ENCODE measurements at regions not wholly inside any gene's neighbourhood (a gene's known extent, or its start where the extent isn't known, plus 50 kb on each side); places are given as distances from the start of the nearest gene placed in this dataset.

DNA sequence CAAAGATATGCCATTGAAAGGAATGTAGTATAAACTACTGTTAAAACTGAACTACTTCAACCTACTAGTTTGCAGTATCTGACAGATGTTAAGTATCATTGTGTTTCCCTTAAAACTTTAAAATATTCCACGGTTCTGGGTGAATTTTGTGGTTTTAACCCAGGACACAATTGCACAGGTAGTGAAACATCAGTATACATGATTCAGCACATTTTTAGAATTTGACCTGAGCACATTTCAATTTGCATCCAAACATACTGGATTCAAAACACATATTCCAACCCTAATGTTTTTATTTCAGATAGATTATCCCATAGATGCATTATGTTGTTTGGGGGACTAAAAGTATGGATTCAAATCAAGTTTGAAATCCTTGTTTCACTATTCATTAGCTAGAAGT lies 129.9 kb upstream of the ZNF804B start:
- no peaks in the 10 kb centered on the region for H3K27me3 ChIP-seq (ENCODE audit: control insufficient read depth in 3 of 3, insufficient read depth in 3 of 3, low read length in 2 of 3)
- 67 to 74% methylated on average over 1 of the region's 1 CpG for WGBS, 2 donors
- no peak overlapping the region for H3K27ac ChIP-seq (ENCODE audit: low read depth in 1 of 2, low read length in 1 of 2)
- no peak overlapping the region for H3K4me3 ChIP-seq
- H3K9ac ChIP-seq (ENCODE audit: insufficient read depth in 1 of 2, low read length in 2 of 2), result no peak overlapping the region
- no peaks in the 10 kb centered on the region for H3K9me3 ChIP-seq (ENCODE audit: control insufficient read depth in 4 of 4, insufficient read depth in 3 of 4, low read length in 3 of 4)
- TF ChIP-seq, protein P1, sequence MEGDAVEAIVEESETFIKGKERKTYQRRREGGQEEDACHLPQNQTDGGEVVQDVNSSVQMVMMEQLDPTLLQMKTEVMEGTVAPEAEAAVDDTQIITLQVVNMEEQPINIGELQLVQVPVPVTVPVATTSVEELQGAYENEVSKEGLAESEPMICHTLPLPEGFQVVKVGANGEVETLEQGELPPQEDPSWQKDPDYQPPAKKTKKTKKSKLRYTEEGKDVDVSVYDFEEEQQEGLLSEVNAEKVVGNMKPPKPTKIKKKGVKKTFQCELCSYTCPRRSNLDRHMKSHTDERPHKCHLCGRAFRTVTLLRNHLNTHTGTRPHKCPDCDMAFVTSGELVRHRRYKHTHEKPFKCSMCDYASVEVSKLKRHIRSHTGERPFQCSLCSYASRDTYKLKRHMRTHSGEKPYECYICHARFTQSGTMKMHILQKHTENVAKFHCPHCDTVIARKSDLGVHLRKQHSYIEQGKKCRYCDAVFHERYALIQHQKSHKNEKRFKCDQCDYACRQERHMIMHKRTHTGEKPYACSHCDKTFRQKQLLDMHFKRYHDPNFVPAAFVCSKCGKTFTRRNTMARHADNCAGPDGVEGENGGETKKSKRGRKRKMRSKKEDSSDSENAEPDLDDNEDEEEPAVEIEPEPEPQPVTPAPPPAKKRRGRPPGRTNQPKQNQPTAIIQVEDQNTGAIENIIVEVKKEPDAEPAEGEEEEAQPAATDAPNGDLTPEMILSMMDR (IDR thresholded peaks at IDR 0.05; ENCODE audit: control extremely low read depth, extremely low read depth), result no peak
- ATAC-seq (ENCODE audit: insufficient read depth, low FRiP score), result no peak
- H3K36me3 ChIP-seq (ENCODE audit: control insufficient read depth in 4 of 4, insufficient read depth in 4 of 4, low read length in 4 of 4), result no peaks in the 10 kb centered on the region
- no peaks in the 10 kb centered on the region for H3K4me1 ChIP-seq (ENCODE audit: control insufficient read depth in 5 of 5, insufficient read depth in 5 of 5, low read length in 5 of 5)
- DNase-seq, result no peak

DNA sequence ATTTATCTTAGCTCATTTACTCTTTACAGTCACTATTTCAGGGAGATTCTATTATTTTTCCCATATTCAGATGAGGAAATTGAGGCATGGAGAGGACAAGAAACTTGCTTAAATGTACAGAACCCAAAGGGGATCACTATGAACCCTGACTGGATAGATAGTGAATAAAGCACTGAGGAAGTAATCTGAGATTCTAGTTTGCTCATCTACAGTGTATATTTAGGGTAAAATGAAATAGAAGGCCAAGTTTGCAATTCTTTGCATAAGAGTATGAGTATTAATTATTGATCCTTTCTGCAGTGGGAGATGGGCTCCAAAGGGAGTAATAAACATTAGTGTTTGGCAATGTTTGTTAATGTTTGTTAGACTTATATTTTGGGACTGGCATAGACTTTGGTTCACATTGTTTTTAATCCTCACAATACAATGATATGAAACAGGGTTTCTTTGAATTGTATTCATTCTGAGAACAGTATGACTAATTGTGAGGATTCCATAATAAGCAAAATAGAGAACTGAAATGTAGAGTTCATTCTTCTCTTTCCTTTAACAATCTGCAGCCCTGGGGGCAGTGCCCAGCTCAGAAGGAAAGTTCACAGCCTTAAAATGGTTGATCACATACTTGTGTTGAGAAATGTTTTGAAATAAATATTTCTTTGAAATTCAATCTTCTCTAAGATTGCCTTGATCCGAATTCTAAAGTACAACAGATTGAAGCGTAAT lies 131.0 kb upstream of the ZNF804B start:
- WGBS, 2 donors, result 86 to 88% methylated on average over 2 of the region's 2 CpGs
- ATAC-seq (ENCODE audit: insufficient read depth, low FRiP score) (no peak), DNase-seq (no peak)
- H3K4me3 ChIP-seq, result no peak overlapping the region
- no peaks in the 10 kb centered on the region for H3K27me3 ChIP-seq (ENCODE audit: control insufficient read depth in 3 of 3, insufficient read depth in 3 of 3, low read length in 2 of 3)
- H3K9me3 ChIP-seq (ENCODE audit: control insufficient read depth in 4 of 4, insufficient read depth in 3 of 4, low read length in 3 of 4), result no peaks in the 10 kb centered on the region
- H3K27ac ChIP-seq (ENCODE audit: low read depth in 1 of 2, low read length in 1 of 2), result no peak overlapping the region
- no peaks in the 10 kb centered on the region for H3K4me1 ChIP-seq (ENCODE audit: control insufficient read depth in 5 of 5, insufficient read depth in 5 of 5, low read length in 5 of 5)
- H3K36me3 ChIP-seq (ENCODE audit: control insufficient read depth in 4 of 4, insufficient read depth in 4 of 4, low read length in 4 of 4), result no peaks in the 10 kb centered on the region
- no peak overlapping the region for H3K9ac ChIP-seq (ENCODE audit: insufficient read depth in 1 of 2, low read length in 2 of 2)
- TF ChIP-seq, protein P1 (IDR thresholded peaks at IDR 0.05; ENCODE audit: control extremely low read depth, extremely low read depth), result no peak

- TF ChIP-seq, protein P1 (IDR thresholded peaks at IDR 0.05; ENCODE audit: control extremely low read depth, extremely low read depth), result no peak
- H3K27me3 ChIP-seq (ENCODE audit: control insufficient read depth in 3 of 3, insufficient read depth in 3 of 3, low read length in 2 of 3), result no peaks in the 10 kb centered on the region
- no peak overlapping the region for H3K27ac ChIP-seq (ENCODE audit: low read depth in 1 of 2, low read length in 1 of 2)
- no peak for ATAC-seq (ENCODE audit: insufficient read depth, low FRiP score)
- H3K9ac ChIP-seq (ENCODE audit: insufficient read depth in 1 of 2, low read length in 2 of 2), result no peak overlapping the region
- H3K4me1 ChIP-seq (ENCODE audit: control insufficient read depth in 5 of 5, insufficient read depth in 5 of 5, low read length in 5 of 5), result no peaks in the 10 kb centered on the region
- no peaks in the 10 kb centered on the region for H3K9me3 ChIP-seq (ENCODE audit: control insufficient read depth in 4 of 4, insufficient read depth in 3 of 4, low read length in 3 of 4)
- no peak overlapping the region for H3K4me3 ChIP-seq
- H3K36me3 ChIP-seq (ENCODE audit: control insufficient read depth in 4 of 4, insufficient read depth in 4 of 4, low read length in 4 of 4), result no peaks in the 10 kb centered on the region
- no peak for DNase-seq
- 88 to 93% methylated on average over 2 of the region's 2 CpGs for WGBS, 2 donors
Measured at GRCh38 chr7:88617185-88617584, 142.3 kb upstream of the ZNF804B start.

DNA sequence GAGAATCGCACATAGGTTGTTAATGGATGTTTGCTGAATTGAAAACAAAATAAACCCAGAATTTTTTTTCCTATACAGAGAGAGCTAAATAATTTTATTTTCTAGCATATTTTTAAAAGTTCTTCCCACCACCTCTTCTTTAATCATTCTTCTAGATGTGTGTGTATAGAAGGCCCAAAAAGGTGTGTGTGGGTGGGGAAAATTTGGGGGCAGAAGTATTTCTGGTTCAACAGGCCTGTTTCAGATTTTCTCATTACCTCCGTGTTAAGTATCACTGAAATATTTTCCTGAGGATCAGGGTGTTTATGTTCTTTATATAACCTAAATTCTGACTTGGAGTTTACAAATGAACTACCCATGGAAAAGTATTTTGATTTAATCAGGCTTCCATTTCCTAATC lies 144.2 kb upstream of the ZNF804B start:
- DNase-seq, result no peak
- TF ChIP-seq, protein P1 (IDR thresholded peaks at IDR 0.05; ENCODE audit: control extremely low read depth, extremely low read depth), result no peak
- Histone ChIP-seq H3K9me3 (ENCODE audit: control insufficient read depth in 4 of 4, insufficient read depth in 3 of 4, low read length in 3 of 4) (peaks cover 0 to 3% (median 0%) of the 10 kb centered on the region in 4 donors), H3K4me3 (no peak overlapping the region), H3K9ac (ENCODE audit: insufficient read depth in 1 of 2, low read length in 2 of 2) (no peak overlapping the region), H3K27ac (ENCODE audit: low read depth in 1 of 2, low read length in 1 of 2) (no peak overlapping the region), H3K27me3 (ENCODE audit: control insufficient read depth in 3 of 3, insufficient read depth in 3 of 3, low read length in 2 of 3) (no peaks in the 10 kb centered on the region), H3K4me1 (ENCODE audit: control insufficient read depth in 5 of 5, insufficient read depth in 5 of 5, low read length in 5 of 5) (no peaks in the 10 kb centered on the region), H3K36me3 (ENCODE audit: control insufficient read depth in 4 of 4, insufficient read depth in 4 of 4, low read length in 4 of 4) (no peaks in the 10 kb centered on the region)
- 83 to 93% methylated on average over 2 of the region's 2 CpGs for WGBS, 2 donors
- no peak for ATAC-seq (ENCODE audit: insufficient read depth, low FRiP score)

All from lung (tissue), 11 donors.